Activated CD4-positive, alpha-beta T cell treated with anti-CD3 and anti-CD28 coated beads for 48 hours (primary cell): ENCODE measurements at regions not wholly inside any gene's neighbourhood (a gene's known extent, or its start where the extent isn't known, plus 50 kb on each side); places are given as distances from the start of the nearest gene placed in this dataset.
"Not testable (repeated sequence)": the region's sequence is repeated elsewhere in the genome, so short reads cannot be mapped to it uniquely, and the experiment has no call there.

ENCODE experiments used
- DNase-seq: peaks from one replicate; pipeline ENCODE4 v3.0.0-alpha.2; 2020

GRCh38 chr11:96940227-96940626, 550.4 kb downstream of the JRKL start:
- no peak for DNase-seq

- DNase-seq, result no peak
Measured at GRCh38 chr11:96942855-96943254, 553.0 kb downstream of the JRKL start.

GRCh38 chr11:96943970-96944369, 554.2 kb downstream of the JRKL start:
- no peak for DNase-seq

GRCh38 chr11:96948066-96948465, 558.3 kb downstream of the JRKL start:
- no peak for DNase-seq

GRCh38 chr11:96949464-96949863, 559.7 kb downstream of the JRKL start:
- DNase-seq, result no peak

GRCh38 chr11:96954587-96955242, 564.9 kb downstream of the JRKL start:
- no peak for DNase-seq

GRCh38 chr11:96960476-96960875, 570.7 kb downstream of the JRKL start:
- no peak for DNase-seq

- DNase-seq, result no peak
Measured at GRCh38 chr11:96960926-96961325, 571.1 kb downstream of the JRKL start.

- no peak for DNase-seq
Measured at GRCh38 chr11:96961931-96962330, 572.1 kb downstream of the JRKL start.

- no peak for DNase-seq
Measured at GRCh38 chr11:96963375-96963774, 573.6 kb downstream of the JRKL start.

- no peak for DNase-seq
Measured at GRCh38 chr11:96964661-96965060, 574.8 kb downstream of the JRKL start.

- DNase-seq, result no peak
Measured at GRCh38 chr11:96967616-96968015, 577.8 kb downstream of the JRKL start.

- no peak for DNase-seq
Measured at GRCh38 chr11:96969251-96969650, 579.4 kb downstream of the JRKL start.

GRCh38 chr11:96978751-96979150, 588.9 kb downstream of the JRKL start:
- DNase-seq, result no peak

- no peak for DNase-seq
Measured at GRCh38 chr11:96986516-96986915, 596.7 kb downstream of the JRKL start.

GRCh38 chr11:96990914-96991313, 601.1 kb downstream of the JRKL start:
- no peak for DNase-seq

- DNase-seq, result no peak
Measured at GRCh38 chr11:97000481-97000880, 610.7 kb downstream of the JRKL start.

GRCh38 chr11:97007283-97007682, 617.5 kb downstream of the JRKL start:
- no peak for DNase-seq

- DNase-seq, result no peak
Measured at GRCh38 chr11:97009613-97010012, 619.8 kb downstream of the JRKL start.

GRCh38 chr11:97010997-97011396, 621.2 kb downstream of the JRKL start:
- not testable (repeated sequence) for DNase-seq

- DNase-seq, result no peak
Measured at GRCh38 chr11:97015327-97015726, 625.5 kb downstream of the JRKL start.

GRCh38 chr11:97019305-97019704, 629.5 kb downstream of the JRKL start:
- DNase-seq, result no peak

- DNase-seq, result no peak
Measured at GRCh38 chr11:97019754-97020153, 629.9 kb downstream of the JRKL start.

GRCh38 chr11:97022955-97023354, 633.1 kb downstream of the JRKL start:
- no peak for DNase-seq

- no peak for DNase-seq
Measured at GRCh38 chr11:97028836-97029406, 639.1 kb downstream of the JRKL start.
